ENCODE measurements at regions not wholly inside any gene's neighbourhood (a gene's known extent, or its start where the extent isn't known, plus 50 kb on each side); places are given as distances from the start of the nearest gene placed in this dataset.

- no peak for TF ChIP-seq CBX2 (IDR thresholded peaks at IDR 0.05; ENCODE audit: insufficient read depth, low read length, poor library complexity, severe bottlenecking)
- no peak for TF ChIP-seq NFE2 (IDR thresholded peaks at IDR 0.05; ENCODE audit: low read depth)
Observed at GRCh38 chr17:77572851-77573250, 385.7 kb upstream of the TNRC6C start (continued).

- FAIRE-seq (no peak), ATAC-seq (no peak), DNase-seq (ENCODE audit: extremely low read depth in 1 of 4, low spot score in 3 of 4) (no peak)
- Histone ChIP-seq H3K4me1 (replicated peaks in 1 of 2; ENCODE audit: control insufficient read depth in 2 of 2, insufficient read depth in 2 of 2, low read length in 2 of 2) (peaks cover 0 to under 1% of the 10 kb centered on the region in 2 experiments; a peak in 1 of 5 replicates), H3K4me3 (no peak overlapping the region), H3K27ac (ENCODE audit: extremely low read depth, low read depth, low read length) (no peak overlapping the region), H3K4me2 (ENCODE audit: insufficient read depth, low read length) (no peak overlapping the region), H3K9me1 (ENCODE audit: control insufficient read depth, insufficient read depth, low read length) (no peaks in the 10 kb centered on the region), H2AFZ (ENCODE audit: low read depth, low read length) (no peak overlapping the region), H3K9ac (ENCODE audit: insufficient read depth in 1 of 2, low read depth in 2 of 2, low read length in 2 of 2) (no peak overlapping the region), H3K36me3 (ENCODE audit: control insufficient read depth, insufficient read depth, low read length) (no peaks in the 10 kb centered on the region), H3K27me3 (ENCODE audit: control insufficient read depth in 2 of 2, insufficient read depth in 2 of 2, low read length in 2 of 2) (peaks cover 22 to 56% of the 10 kb centered on the region in 2 experiments), H3K79me2 (ENCODE audit: control insufficient read depth, insufficient read depth, low read length) (no peaks in the 10 kb centered on the region), H3K9me3 (replicated peaks; ENCODE audit: control insufficient read depth, insufficient read depth, low read depth, low read length) (no peaks in the 10 kb centered on the region), H4K20me1 (replicated peaks; ENCODE audit: control insufficient read depth, insufficient read depth, low read length) (0 out of 2 replicates have a peak, but pooled peaks cover 4% of the 10 kb centered on the region)
- CTCF ChIA-PET (ENCODE audit: low intra/inter-chr PET ratio), result no interaction called here
- intact Hi-C loops (cut with micrococcal nuclease) (no loop called here), in situ Hi-C loops (cut with MboI) (no loop called here)
- BruUV-seq (replicated peaks), result no TSS peak
- POLR2A ChIA-PET, result interaction anchor here (0.7 kb wide), 1 partner anchor 90 kb away, joined by 3 read pairs; no protein-coding TSS in a partner anchor
- TF ChIP-seq BRD4 (IDR thresholded peaks at IDR 0.05), result no peak
- TF ChIP-seq NFATC3 (IDR thresholded peaks at IDR 0.05), result no peak
- no peak for TF ChIP-seq TAF9B (IDR thresholded peaks at IDR 0.05; ENCODE audit: partially characterized antibody)
- no peak for TF ChIP-seq MXD1 (CRISPR knock-in tag; IDR thresholded peaks at IDR 0.05; ENCODE audit: borderline replicate concordance, poor library complexity, severe bottlenecking)
- no peak for TF ChIP-seq ZNF436 (CRISPR knock-in tag; IDR thresholded peaks at IDR 0.05)
- no peak for TF ChIP-seq TFAM (CRISPR knock-in tag; conservative IDR thresholded peaks at IDR 0.05)
- TF ChIP-seq TSHZ1 (CRISPR knock-in tag; IDR thresholded peaks at IDR 0.05), result no peak
- no peak for TF ChIP-seq PRMT5 (CRISPR knock-in tag; IDR thresholded peaks at IDR 0.05)
- no peak for TF ChIP-seq HMG20B (CRISPR knock-in tag; IDR thresholded peaks at IDR 0.05)
- TF ChIP-seq ZNF830 (CRISPR knock-in tag; IDR thresholded peaks at IDR 0.05), result no peak
- no peak for TF ChIP-seq CXXC5 (CRISPR knock-in tag; IDR thresholded peaks at IDR 0.05)
- TF ChIP-seq ZNF507 (tag; conservative IDR thresholded peaks at IDR 0.05), result no peak
- TF ChIP-seq GTF2E2 (tag; IDR thresholded peaks at IDR 0.05), result no peak
- TF ChIP-seq ETS1 (conservative IDR thresholded peaks at IDR 0.05; ENCODE audit: control insufficient read depth, low read depth, low read length), result no peak
- no peak for TF ChIP-seq TEAD1 (CRISPR knock-in tag; IDR thresholded peaks at IDR 0.05)
- no peak for TF ChIP-seq SP1 (CRISPR knock-in tag; IDR thresholded peaks at IDR 0.05)
- no peak for TF ChIP-seq MAZ (CRISPR knock-in tag; conservative IDR thresholded peaks at IDR 0.05 in 1 of 2, IDR thresholded peaks at IDR 0.05 in 1 of 2)
- 3% methylated on average over 6 of the region's 7 CpGs for WGBS (ENCODE audit: insufficient coverage, low coverage, missing lambda C conversion rate)
Observed at GRCh38 chr17:77577491-77577890, 381.0 kb upstream of the TNRC6C start.
